ENCODE measurements at regions not wholly inside any gene's neighbourhood (a gene's known extent, or its start where the extent isn't known, plus 50 kb on each side); places are given as distances from the start of the nearest gene placed in this dataset.

- POLR2A ChIA-PET: no interaction called here
- CTCF ChIA-PET: no interaction called here
- no peak for DNase-seq (ENCODE audit: low read depth, low spot score)
- no peak for TF ChIP-seq CTCF (IDR thresholded peaks at IDR 0.05; ENCODE audit: insufficient read depth, low read length, missing control alignments)
- no peak overlapping the region for H3K4me3 ChIP-seq (ENCODE audit: low read depth, low read length)
Observed at GRCh38 chr21:35169574-35169973, 120.5 kb upstream of the RUNX1 start.

GRCh38 chr21:35168735-35169134 is 119.6 kb upstream of the RUNX1 start:
- CTCF ChIA-PET: no interaction called here
- no peak for DNase-seq (ENCODE audit: low read depth, low spot score)
- POLR2A ChIA-PET: no interaction called here
- no peak overlapping the region for H3K4me3 ChIP-seq (ENCODE audit: low read depth, low read length)
- no peak for TF ChIP-seq CTCF (IDR thresholded peaks at IDR 0.05; ENCODE audit: insufficient read depth, low read length, missing control alignments)

- CTCF ChIA-PET: no interaction called here
- POLR2A ChIA-PET: no interaction called here
Observed at GRCh38 chr21:35164971-35165483, 115.9 kb upstream of the RUNX1 start.

GRCh38 chr21:35164380-35164779 is 115.3 kb upstream of the RUNX1 start:
- TF ChIP-seq CTCF (IDR thresholded peaks at IDR 0.05; ENCODE audit: insufficient read depth, low read length, missing control alignments): no peak
- H3K4me3 ChIP-seq (ENCODE audit: low read depth, low read length): no peak overlapping the region
- DNase-seq (ENCODE audit: low read depth, low spot score): no peak
- ChIA-PET POLR2A (no interaction called here), CTCF (no interaction called here)

More at GRCh38 chr21:35164971-35165483, 115.9 kb upstream of the RUNX1 start:
- H3K4me3 ChIP-seq (ENCODE audit: low read depth, low read length): no peak overlapping the region
- no peak for TF ChIP-seq CTCF (IDR thresholded peaks at IDR 0.05; ENCODE audit: insufficient read depth, low read length, missing control alignments)
- no peak for DNase-seq (ENCODE audit: low read depth, low spot score)

GRCh38 chr21:35163411-35163810 is 114.3 kb upstream of the RUNX1 start:
- ChIA-PET POLR2A (no interaction called here), CTCF (interaction anchor here (0.8 kb wide), 1 partner anchor 112 kb away, joined by 3 read pairs; no protein-coding TSS in a partner anchor)
- DNase-seq (ENCODE audit: low read depth, low spot score): no peak
- H3K4me3 ChIP-seq (ENCODE audit: low read depth, low read length): no peak overlapping the region
- no peak for TF ChIP-seq CTCF (IDR thresholded peaks at IDR 0.05; ENCODE audit: insufficient read depth, low read length, missing control alignments)

GRCh38 chr21:35162831-35163230 is 113.7 kb upstream of the RUNX1 start:
- no peak for TF ChIP-seq CTCF (IDR thresholded peaks at IDR 0.05; ENCODE audit: insufficient read depth, low read length, missing control alignments)
- ChIA-PET POLR2A (no interaction called here), CTCF (interaction anchor here (0.8 to 1.2 kb wide), 2 partner anchors 111 to 273 kb away, joined by 3 read pairs; no protein-coding TSS in a partner anchor)
- no peak overlapping the region for H3K4me3 ChIP-seq (ENCODE audit: low read depth, low read length)
- DNase-seq (ENCODE audit: low read depth, low spot score): no peak

Data from AG04449 (cell line).